B cell (primary cell): ENCODE measurements at regions not wholly inside any gene's neighbourhood (a gene's known extent, or its start where the extent isn't known, plus 50 kb on each side); places are given as distances from the start of the nearest gene placed in this dataset.

Experiments used
- CTCF ChIP-seq: fragments of 200-600 bp; IDR thresholded peaks from one replicate; pipeline ENCODE4 v1.8.0; 2022; ENCODE audit warnings: antibody characterized with exemption, mild to moderate bottlenecking
- EZH2 ChIP-seq: IDR thresholded peaks from 2 replicates; pipeline ENCODE4 v1.6.1; 2012; ENCODE audit warnings: borderline replicate concordance, low read depth, mild to moderate bottlenecking, moderate library complexity, low read length; ENCODE audit not compliant: insufficient read depth, poor library complexity, severe bottlenecking

GRCh38 chr6:80519811-80520594 lies 413.5 kb downstream of the BCKDHB start:
- TF ChIP-seq CTCF (no peak), EZH2 (no peak)
